C1 segment of cervical spinal cord (tissue), 14 donors: ENCODE measurements at regions not wholly inside any gene's neighbourhood (a gene's known extent, or its start where the extent isn't known, plus 50 kb on each side); places are given as distances from the start of the nearest gene placed in this dataset.

Experiments used
- DNase-seq, 14 donors: peaks; one replicate each; lab custom pipeline; 2025; lab: John Stamatoyannopoulos, UW

- no peak for DNase-seq
Observed at GRCh38 chr4:35138449-35138848, 1105.9 kb downstream of the ARAP2 start.

GRCh38 chr4:35147761-35148160 is 1096.6 kb downstream of the ARAP2 start:
- DNase-seq: no peak

- no peak for DNase-seq
Observed at GRCh38 chr4:35151816-35152572, 1092.3 kb downstream of the ARAP2 start.

GRCh38 chr4:35163168-35163567 is 1081.1 kb downstream of the ARAP2 start:
- no peak for DNase-seq

- DNase-seq: no peak
Observed at GRCh38 chr4:35164063-35164462, 1080.3 kb downstream of the ARAP2 start.

- DNase-seq: no peak
Observed at GRCh38 chr4:35166466-35166865, 1077.8 kb downstream of the ARAP2 start.

- DNase-seq: no peak
Observed at GRCh38 chr4:35167385-35167784, 1076.9 kb downstream of the ARAP2 start.

- no peak for DNase-seq
Observed at GRCh38 chr4:35175487-35175886, 1068.8 kb downstream of the ARAP2 start.

- DNase-seq: no peak
Observed at GRCh38 chr4:35175894-35176293, 1068.4 kb downstream of the ARAP2 start.

GRCh38 chr4:35182451-35182850 is 1061.9 kb downstream of the ARAP2 start:
- DNase-seq: no peak

- no peak for DNase-seq
Observed at GRCh38 chr4:35189988-35190613, 1054.2 kb downstream of the ARAP2 start.

GRCh38 chr4:35201403-35201802 is 1042.9 kb downstream of the ARAP2 start:
- no peak for DNase-seq

- DNase-seq: no peak
Observed at GRCh38 chr4:35216636-35217035, 1027.7 kb downstream of the ARAP2 start.

- DNase-seq: no peak
Observed at GRCh38 chr4:35217331-35217730, 1027.0 kb downstream of the ARAP2 start.

GRCh38 chr4:35228313-35228712 is 1016.0 kb downstream of the ARAP2 start:
- no peak for DNase-seq

- DNase-seq: no peak
Observed at GRCh38 chr4:35229021-35229420, 1015.3 kb downstream of the ARAP2 start.

GRCh38 chr4:35237924-35238323 is 1006.4 kb downstream of the ARAP2 start:
- DNase-seq: no peak

- DNase-seq: no peak
Observed at GRCh38 chr4:35238793-35239192, 1005.5 kb downstream of the ARAP2 start.

GRCh38 chr4:35246493-35246892 is 997.8 kb downstream of the ARAP2 start:
- DNase-seq: no peak

GRCh38 chr4:35247047-35247446 is 997.3 kb downstream of the ARAP2 start:
- no peak for DNase-seq

- DNase-seq: no peak
Observed at GRCh38 chr4:35250331-35250730, 994.0 kb downstream of the ARAP2 start.

- DNase-seq: no peak
Observed at GRCh38 chr4:35250761-35251160, 993.6 kb downstream of the ARAP2 start.

- DNase-seq: no peak
Observed at GRCh38 chr4:35252071-35252470, 992.2 kb downstream of the ARAP2 start.
